Posterior vena cava (tissue), 2 donors: ENCODE measurements at regions not wholly inside any gene's neighbourhood (a gene's known extent, or its start where the extent isn't known, plus 50 kb on each side); places are given as distances from the start of the nearest gene placed in this dataset.

Source experiments
- DNase-seq: peaks from one replicate; pipeline ENCODE4 v3.0.0-alpha.2; 2020; ENCODE audit warnings: low spot score
- intact Hi-C, 2 donors: fragments of 100-400 bp; cut with DNase I; formaldehyde crosslinking; loops; one replicate each; pipeline versions ENCODE4 v1.14.1 to v1.14.2; 2022 to 2023
- donor health status: DM: yes; HTN: yes; CAD: no.
- donor health status: DM: yes; HTN: yes; CAD: no.

DNA sequence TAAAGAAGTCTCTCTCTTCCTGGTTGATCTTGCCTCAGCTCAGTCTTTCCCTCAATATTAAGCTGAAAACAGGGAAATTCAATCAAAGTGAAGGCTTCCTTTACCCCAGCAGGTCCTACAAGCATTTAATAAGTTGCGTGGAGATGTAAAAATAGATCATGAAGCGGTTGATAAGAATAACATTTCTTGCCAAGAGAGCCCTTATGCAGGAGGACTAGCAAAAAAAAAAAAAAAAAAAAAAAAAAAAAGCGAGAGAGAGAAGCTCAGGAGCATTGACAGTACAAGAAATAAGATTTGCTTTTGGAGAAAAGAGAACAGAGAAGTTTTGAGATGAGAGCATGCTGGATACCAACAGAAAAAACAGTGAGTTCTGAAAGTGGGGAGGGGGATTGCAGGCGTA is 112.2 kb upstream of the CLMP start:
- intact Hi-C loops: no loop called here
- no peak for DNase-seq

DNA sequence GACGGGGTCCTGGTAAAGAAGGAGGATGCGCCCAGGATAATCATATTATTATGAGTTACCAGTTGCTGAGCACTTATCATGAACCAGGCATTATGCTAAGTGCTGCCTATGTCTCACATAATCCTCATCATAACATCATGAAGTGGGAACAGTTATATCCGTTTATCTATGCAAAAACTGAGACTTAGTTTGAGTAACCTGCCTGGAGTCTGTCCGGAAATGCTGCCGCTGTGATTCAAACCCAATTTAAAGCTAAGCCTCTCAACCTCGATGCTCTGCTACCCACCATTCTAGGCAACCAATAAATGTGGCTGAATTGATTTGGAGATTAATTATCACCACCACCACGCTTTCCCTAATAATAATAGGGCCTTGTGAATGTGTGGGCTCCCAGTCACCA is 111.5 kb upstream of the CLMP start:
- intact Hi-C loops: no loop called here
- no peak for DNase-seq

- intact Hi-C loops: no loop called here
- no peak for DNase-seq
Measured at GRCh38 chr11:123305601-123306375, 110.7 kb upstream of the CLMP start.

DNA sequence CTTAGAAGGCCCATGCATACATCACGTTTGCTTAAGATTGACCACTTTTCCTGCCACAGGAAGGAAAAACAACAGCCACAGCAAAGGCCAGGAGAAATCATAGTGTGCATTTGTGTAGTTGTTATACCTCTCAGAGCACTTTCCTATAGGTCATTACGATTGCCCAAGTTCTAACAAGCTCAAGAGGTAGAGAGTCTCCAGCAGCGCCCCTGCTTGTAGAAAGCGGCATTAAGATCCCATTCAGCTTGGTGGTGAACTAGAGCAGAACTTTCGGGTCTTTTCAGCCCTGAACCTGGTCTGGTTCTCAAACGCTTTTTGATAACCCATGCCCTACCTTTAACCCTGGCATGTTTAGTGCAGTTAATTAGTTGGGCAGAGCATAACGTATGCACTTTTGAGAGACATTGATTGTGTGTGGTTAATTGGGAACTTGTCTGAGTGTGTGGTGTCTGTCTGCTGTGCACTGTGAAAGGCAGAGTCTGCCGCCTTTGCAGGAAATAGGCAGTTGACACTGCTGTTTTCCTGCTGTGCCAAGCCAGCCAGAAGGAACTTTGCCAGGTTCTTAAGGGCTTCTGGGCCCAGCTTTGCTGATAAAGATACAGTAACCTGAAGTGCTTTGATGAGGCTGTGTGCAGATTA is 109.9 kb upstream of the CLMP start:
- intact Hi-C loops: loop anchor here (5.0 kb wide), 2 partner anchors 172 to 177 kb away; no protein-coding TSS in a partner anchor

DNA sequence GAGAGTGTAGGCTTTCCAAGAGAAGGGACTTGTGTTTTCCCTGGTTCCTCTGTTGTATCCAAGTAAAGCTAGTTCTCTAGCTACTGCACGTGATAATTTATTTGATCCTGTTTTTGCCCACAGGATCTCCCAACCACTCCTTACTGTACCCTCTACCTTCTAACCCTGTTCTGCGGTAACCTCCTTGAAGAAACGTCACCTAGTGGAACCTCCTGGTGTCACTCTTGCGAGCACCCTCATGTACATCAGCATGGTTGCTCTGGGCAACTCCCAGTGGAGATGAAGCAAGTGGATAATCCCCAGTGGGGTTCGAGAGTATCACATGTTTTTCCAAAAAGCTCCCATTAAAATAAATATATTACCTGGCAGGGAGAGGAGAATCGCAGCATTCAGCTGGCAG is 108.9 kb upstream of the CLMP start:
- no peak for DNase-seq
- intact Hi-C loops: loop anchor here (5.0 kb wide), 2 partner anchors 173 to 178 kb away; no protein-coding TSS in a partner anchor

More for the DNA sequence above, 109.9 kb upstream of the CLMP start:
- DNase-seq: no peak

DNA sequence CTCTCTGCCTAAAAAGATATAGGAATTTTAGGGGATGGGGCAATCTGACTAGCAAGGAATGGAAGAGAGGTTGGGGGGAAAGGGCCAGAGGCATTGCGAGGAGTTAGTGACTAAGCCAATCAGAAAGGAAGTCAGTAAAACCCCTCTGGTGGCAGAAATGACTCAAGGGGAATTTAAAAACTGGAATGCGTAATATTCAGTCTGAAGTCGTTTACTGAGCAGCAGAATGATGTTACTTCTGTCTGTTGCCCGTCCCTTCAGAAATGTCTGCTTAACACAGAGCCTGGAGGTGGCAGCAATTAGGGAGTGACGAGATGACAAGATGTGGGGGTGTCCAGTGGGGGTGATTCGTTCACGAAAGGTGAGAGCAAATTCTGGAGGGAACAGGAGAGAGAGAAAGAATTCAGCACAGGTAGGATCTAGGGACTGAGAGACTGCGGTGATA is 107.7 kb upstream of the CLMP start:
- intact Hi-C loops: loop anchor here (5.0 kb wide), 2 partner anchors 175 to 180 kb away; no protein-coding TSS in a partner anchor
- DNase-seq: no peak

GRCh38 chr11:123301696-123302400 is 106.8 kb upstream of the CLMP start:
- peak; percentile 86 for DNase-seq
- intact Hi-C loops: loop anchor here (5.0 kb wide), 2 partner anchors 175 to 180 kb away; no protein-coding TSS in a partner anchor

- no peak for DNase-seq
- intact Hi-C loops: loop anchor here (5.0 kb wide), 2 partner anchors 176 to 181 kb away; no protein-coding TSS in a partner anchor
Measured at GRCh38 chr11:123301013-123301591, 106.1 kb upstream of the CLMP start.

- no peak for DNase-seq
- intact Hi-C loops: loop anchor here (5.0 kb wide), 2 partner anchors 178 to 183 kb away; no protein-coding TSS in a partner anchor
Measured at GRCh38 chr11:123299721-123300120, 104.7 kb upstream of the CLMP start.

DNA sequence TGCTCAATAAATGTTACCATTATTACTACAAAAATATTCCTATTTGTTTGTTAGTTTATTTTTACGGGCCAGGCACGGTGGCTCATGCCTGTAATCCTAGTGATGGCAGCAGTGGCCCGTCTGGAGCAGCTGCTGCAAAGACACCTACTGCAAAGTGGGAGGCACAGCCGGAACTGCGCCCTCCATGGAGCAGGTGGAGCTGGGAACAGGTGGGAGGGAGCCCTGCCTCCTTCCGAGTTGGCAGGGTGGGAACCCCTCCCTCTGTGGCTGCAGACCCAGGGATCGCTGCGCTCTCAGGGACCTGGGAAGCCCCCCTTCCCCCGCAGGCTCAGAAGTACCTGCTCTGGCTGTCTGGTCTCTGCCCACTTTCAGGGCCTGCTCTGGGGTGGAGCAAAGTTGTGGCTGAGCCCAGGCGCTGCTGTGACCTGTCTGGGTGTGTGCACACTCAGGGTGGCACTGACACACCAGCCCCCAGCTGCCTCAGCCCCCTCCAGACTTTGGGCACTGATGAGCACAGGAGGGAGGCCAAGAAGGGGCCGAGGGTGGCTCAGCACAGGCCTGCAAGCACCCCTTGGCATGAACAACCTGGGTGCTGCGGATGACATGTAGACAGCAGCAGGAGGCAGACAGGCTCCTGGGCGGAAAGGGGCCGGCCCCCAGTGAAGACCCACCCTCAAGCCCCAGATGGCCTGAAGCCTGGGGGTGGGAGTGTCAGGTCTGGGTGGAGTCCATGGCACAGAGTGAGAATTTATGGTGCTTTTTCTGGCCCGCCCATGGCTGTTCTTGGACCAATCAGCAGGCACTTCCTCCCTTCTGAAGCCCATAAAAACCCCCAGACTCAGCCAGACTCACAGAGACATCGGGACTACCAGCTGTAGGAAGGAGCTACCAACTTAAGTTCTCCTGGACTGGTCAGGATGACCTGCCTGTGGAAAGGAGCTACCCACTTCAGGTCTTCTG is 103.7 kb upstream of the CLMP start:
- no peak for DNase-seq
- intact Hi-C loops: no loop called here

DNA sequence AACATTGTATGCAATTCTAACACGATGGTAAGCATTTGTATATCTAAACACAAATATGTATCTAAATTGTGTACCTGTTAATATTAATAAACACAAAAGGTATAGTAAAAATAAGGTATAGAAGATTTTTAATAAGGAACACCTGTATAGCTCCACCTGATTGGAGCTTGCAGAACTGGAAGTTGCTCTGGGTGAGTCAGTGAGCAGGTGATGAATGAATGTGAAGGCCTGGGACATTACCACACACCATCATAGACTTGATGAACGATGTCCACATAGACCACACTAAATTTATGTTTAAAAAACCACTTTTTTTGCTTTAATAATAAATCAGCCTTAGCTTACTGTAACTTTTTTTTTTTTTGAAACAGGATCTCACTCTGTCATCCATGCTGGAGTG is 97.6 kb upstream of the CLMP start:
- intact Hi-C loops: no loop called here
- no peak for DNase-seq

- DNase-seq: no peak
- intact Hi-C loops: no loop called here
Measured at GRCh38 chr11:123291201-123291869, 96.3 kb upstream of the CLMP start.

DNA sequence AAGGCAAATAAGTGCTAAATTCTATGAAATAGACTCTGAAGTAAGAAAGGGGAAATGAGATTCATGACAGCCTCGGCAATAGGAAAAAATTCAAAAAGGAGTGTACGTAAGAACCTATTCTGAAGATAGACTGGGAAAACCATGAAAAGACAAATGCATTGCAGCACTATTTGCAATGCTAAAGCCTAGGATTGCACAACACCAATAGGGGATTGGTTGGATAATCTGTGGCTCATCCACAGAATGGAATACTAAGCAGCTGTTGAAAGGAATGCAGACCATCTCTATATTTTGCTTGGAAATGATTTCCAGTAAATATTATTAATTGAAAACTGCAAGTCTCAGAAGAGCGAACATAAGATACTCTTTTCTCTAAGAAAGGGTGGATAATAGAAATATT is 91.7 kb upstream of the CLMP start:
- no peak for DNase-seq
- intact Hi-C loops: no loop called here

- DNase-seq: no peak
- intact Hi-C loops: no loop called here
Measured at GRCh38 chr11:123286255-123286654, 91.2 kb upstream of the CLMP start.

GRCh38 chr11:123284454-123284853 is 89.4 kb upstream of the CLMP start:
- no peak for DNase-seq
- intact Hi-C loops: no loop called here

DNA sequence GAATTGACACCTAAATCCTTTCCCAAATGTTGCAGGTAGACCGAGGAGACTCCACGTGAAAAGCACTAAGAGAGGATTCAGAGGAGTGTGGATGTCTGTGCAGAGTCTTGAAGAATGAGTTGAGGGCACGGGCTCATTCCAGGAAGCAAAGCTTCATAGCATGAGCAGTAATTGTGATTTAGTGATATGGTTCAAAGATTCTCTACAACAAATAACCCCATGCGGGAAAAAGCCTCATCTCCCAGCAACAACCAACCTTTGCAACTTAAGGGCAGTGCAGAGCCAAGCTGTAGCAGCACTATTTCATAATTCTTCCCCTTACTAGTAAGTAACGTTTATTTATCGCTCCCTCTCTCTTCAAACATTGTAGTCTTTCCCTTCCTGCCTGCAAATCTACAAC is 87.5 kb upstream of the CLMP start:
- intact Hi-C loops: no loop called here
- DNase-seq: no peak

GRCh38 chr11:123273616-123274015 is 78.6 kb upstream of the CLMP start:
- DNase-seq: no peak
- intact Hi-C loops: no loop called here

DNA sequence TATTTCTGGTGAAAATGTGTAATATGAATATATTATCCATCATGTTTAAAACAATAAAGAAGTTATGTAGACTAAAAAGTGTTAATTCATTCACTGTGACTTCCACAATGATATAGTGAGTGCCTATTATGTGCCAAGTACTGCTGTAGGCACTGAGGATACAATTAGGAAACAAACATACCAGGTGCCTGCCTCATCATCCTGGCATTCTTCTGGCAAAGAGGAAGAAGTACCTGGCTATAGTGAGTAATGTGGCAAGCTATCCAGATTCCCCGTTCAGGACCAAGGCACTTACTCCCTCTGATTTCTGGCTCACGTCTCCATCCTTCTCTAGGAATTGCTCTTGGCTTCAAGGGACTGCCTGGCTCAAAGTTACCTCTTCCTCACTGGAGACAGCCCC is 77.5 kb upstream of the CLMP start:
- no peak for DNase-seq
- intact Hi-C loops: no loop called here
